ENCODE measurements at regions not wholly inside any gene's neighbourhood (a gene's known extent, or its start where the extent isn't known, plus 50 kb on each side); places are given as distances from the start of the nearest gene placed in this dataset.

GRCh38 chr15:87739866-87740265 is 516.7 kb downstream of the NTRK3 start:
- Histone ChIP-seq H3K18ac (ENCODE audit: low read depth, low read length) (peak overlapping the region; percentile 22; the same call in 1 of the 2 replicates), H3K56ac (ENCODE audit: extremely low read depth, insufficient read depth, low read length) (no peak overlapping the region), H3K9ac (ENCODE audit: low read depth, low read length) (no peak overlapping the region), H3K9me1 (ENCODE audit: insufficient read depth, low read length) (no peaks in the 10 kb centered on the region), H3K4me2 (ENCODE audit: low read depth, low read length) (no peak overlapping the region), H2BK15ac (ENCODE audit: low read depth, low read length) (no peak overlapping the region), H3K79me1 (ENCODE audit: low read depth in 1 of 2, low read length in 2 of 2) (no peaks in the 10 kb centered on the region), H2BK20ac (ENCODE audit: low read depth, low read length) (no peak overlapping the region), H3K14ac (replicated peaks; ENCODE audit: low read depth, low read length) (no peak overlapping the region), H2AFZ (replicated peaks; ENCODE audit: low read length, poor library complexity) (no peak overlapping the region), H3K36me3 (ENCODE audit: control insufficient read depth, insufficient read depth, low read length) (no peaks in the 10 kb centered on the region), H2AK9ac (replicated peaks; ENCODE audit: low read depth, low read length, poor library complexity) (no peak overlapping the region), H3K4ac (ENCODE audit: low read depth, low read length) (no peak overlapping the region), H3K27ac (ENCODE audit: insufficient read depth, low read length) (no peak overlapping the region), H2BK5ac (ENCODE audit: low read depth, low read length, poor library complexity, severe bottlenecking) (no peak overlapping the region), H2BK120ac (ENCODE audit: low read depth, low read length) (no peak overlapping the region), H3K27me3 (ENCODE audit: control insufficient read depth, insufficient read depth, low read length) (no peaks in the 10 kb centered on the region), H4K91ac (ENCODE audit: insufficient read depth, low read depth, low read length) (no peak overlapping the region), H4K8ac (ENCODE audit: low read depth in 2 of 2, low read length in 2 of 2) (no peak overlapping the region), H3K9me3 (ENCODE audit: control insufficient read depth, insufficient read depth, low read length) (no peaks in the 10 kb centered on the region), H2AK5ac (ENCODE audit: low read depth, low read length) (no peak overlapping the region), H4K5ac (ENCODE audit: low read depth, low read length) (no peak overlapping the region), H3K23ac (ENCODE audit: low read depth, low read length) (no peak overlapping the region), H4K20me1 (ENCODE audit: insufficient read depth, low read length) (no peaks in the 10 kb centered on the region), H3K4me3 (ENCODE audit: insufficient read depth, low read depth, low read length) (no peak overlapping the region), H3K4me1 (ENCODE audit: control insufficient read depth, insufficient read depth, low read length) (peaks cover 9% of the 10 kb centered on the region; the same call in 1 of the 2 replicates)
- intact Hi-C loops (cut with micrococcal nuclease), result no loop called here
- dilution Hi-C loops (cut with HindIII; ENCODE audit: low sequenced_read_pairs, unreplicated experiment), result no loop called here
- no peak for TF ChIP-seq SMC3 (IDR thresholded peaks at IDR 0.05; ENCODE audit: low read depth, low read length)
- TF ChIP-seq FOS (IDR thresholded peaks at IDR 0.05; ENCODE audit: low read depth, low read length), result no peak
- TF ChIP-seq POLR2A (IDR thresholded peaks at IDR 0.05; ENCODE audit: low read depth, low read length), result no peak
- TF ChIP-seq RCOR1 (IDR thresholded peaks at IDR 0.05; ENCODE audit: insufficient replicate concordance, low read length), result no peak
- TF ChIP-seq, protein P1, sequence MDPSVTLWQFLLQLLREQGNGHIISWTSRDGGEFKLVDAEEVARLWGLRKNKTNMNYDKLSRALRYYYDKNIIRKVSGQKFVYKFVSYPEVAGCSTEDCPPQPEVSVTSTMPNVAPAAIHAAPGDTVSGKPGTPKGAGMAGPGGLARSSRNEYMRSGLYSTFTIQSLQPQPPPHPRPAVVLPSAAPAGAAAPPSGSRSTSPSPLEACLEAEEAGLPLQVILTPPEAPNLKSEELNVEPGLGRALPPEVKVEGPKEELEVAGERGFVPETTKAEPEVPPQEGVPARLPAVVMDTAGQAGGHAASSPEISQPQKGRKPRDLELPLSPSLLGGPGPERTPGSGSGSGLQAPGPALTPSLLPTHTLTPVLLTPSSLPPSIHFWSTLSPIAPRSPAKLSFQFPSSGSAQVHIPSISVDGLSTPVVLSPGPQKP (IDR thresholded peaks at IDR 0.05; ENCODE audit: borderline replicate concordance, low read depth, low read length), result no peak
- no peak for TF ChIP-seq MAFK (IDR thresholded peaks at IDR 0.05; ENCODE audit: low read depth, low read length)
- TF ChIP-seq USF2 (IDR thresholded peaks at IDR 0.05; ENCODE audit: low read depth, low read length), result no peak
- TF ChIP-seq BHLHE40 (IDR thresholded peaks at IDR 0.05; ENCODE audit: low read depth, low read length), result no peak
- TF ChIP-seq, protein P2, sequence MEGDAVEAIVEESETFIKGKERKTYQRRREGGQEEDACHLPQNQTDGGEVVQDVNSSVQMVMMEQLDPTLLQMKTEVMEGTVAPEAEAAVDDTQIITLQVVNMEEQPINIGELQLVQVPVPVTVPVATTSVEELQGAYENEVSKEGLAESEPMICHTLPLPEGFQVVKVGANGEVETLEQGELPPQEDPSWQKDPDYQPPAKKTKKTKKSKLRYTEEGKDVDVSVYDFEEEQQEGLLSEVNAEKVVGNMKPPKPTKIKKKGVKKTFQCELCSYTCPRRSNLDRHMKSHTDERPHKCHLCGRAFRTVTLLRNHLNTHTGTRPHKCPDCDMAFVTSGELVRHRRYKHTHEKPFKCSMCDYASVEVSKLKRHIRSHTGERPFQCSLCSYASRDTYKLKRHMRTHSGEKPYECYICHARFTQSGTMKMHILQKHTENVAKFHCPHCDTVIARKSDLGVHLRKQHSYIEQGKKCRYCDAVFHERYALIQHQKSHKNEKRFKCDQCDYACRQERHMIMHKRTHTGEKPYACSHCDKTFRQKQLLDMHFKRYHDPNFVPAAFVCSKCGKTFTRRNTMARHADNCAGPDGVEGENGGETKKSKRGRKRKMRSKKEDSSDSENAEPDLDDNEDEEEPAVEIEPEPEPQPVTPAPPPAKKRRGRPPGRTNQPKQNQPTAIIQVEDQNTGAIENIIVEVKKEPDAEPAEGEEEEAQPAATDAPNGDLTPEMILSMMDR (conservative IDR thresholded peaks at IDR 0.05; ENCODE audit: low read depth, low read length), result no peak
- TF ChIP-seq RAD21 (IDR thresholded peaks at IDR 0.05; ENCODE audit: low read length), result no peak
- DNase-seq (peak; percentile 27), ATAC-seq (ENCODE audit: low read depth) (no peak)
- POLR2A ChIA-PET (ENCODE audit: unreplicated experiment), result no interaction called here
- CTCF ChIA-PET, result no interaction called here
- WGBS, 2 experiments (ENCODE audit: extremely low coverage in 2 of 2, insufficient read length in 1 of 2), result no CpG with 5 or more reads among the region's 2 CpGs
- in situ Hi-C loops (cut with MboI; ENCODE audit: low sequenced_read_pairs), result no loop called here
- BruUV-seq (replicated peaks), result no TSS peak
